ENCODE measurements at regions not wholly inside any gene's neighbourhood (a gene's known extent, or its start where the extent isn't known, plus 50 kb on each side); places are given as distances from the start of the nearest gene placed in this dataset.
"Not testable (repeated sequence)": the region's sequence is repeated elsewhere in the genome, so short reads cannot be mapped to it uniquely, and the experiment has no call there.

DNA sequence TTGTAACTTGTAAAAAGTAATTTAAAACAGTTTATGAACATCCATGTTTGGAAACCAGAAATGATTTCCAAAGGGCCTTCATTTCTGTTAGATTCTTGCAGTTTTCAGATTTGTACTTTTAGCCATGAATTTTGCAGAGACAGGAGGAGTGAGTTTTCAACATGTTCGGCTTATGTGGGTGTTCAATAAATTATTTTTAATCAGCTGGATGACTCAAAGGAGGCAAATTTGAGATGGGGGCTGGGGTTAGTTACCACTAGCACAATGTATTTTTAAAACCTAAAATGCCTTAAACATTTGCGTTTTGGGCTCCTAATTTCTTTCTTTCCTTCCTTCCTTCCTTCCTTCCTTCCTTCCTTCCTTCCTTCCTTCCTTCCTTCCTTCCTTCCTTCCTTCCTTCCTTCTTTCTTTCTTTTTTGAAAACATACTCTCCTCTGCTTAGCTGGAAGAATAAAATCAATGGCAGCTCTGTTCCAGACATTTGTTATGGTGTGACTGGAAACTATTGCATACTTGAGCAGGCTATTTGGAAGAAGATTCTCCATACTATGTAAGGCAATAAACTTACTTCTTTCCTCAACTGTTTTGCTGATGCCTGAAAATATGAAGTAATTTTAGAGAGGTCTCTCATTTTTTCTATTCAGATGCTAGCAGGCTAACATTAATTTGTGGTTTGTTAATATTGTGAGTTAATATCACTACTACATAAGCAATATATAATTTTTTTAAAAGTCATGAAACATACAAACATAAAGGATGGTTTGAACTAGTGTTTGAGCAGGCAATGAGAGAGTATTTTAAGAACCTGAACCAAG lies 394.4 kb downstream of the NYAP2 start:
- FAIRE-seq: no peak

DNA sequence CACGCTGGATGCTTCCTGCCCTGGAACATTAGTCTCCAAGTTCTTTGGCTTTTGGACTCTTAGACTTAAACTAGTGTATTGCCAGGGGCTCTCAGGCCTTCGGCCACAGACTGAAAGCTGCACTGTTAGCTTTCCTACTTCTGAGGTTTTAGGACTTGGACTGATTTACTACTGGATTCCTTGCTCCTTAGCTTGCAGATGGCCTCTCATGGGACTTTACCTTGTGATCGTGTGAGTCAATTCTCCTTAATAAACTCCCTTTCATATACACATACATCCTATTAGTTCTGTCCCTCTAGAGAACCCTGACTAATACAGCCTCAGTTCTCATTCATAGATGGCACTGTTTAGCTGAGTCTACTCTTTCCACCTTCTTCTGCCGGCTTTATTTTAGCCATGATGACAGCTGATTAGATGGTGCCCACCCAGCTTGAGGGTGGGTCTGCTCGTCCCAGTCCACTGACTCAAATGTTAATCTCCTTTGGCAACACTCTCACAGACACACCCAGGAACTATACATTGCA lies 389.1 kb downstream of the NYAP2 start:
- no peak for FAIRE-seq

DNA sequence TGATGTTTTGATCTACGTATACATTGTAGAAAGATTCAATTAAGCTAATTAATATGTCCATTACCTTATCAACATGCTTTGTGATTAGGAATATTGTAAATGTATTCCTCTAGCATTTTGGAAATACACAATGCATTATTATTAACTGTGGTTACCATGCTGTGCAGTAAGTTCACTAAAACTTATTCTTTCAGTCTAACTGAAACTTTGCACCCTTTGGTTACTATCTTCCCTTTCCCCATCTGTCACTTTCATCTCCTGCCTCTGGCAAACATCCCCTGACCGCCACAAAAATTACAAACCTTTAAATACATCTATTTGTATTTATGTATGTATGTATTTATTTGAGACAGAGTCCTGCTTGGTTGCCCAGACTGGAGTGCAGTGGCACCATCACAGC lies 388.0 kb downstream of the NYAP2 start:
- no peak for FAIRE-seq

GRCh38 chr2:225781991-225782390 lies 382.5 kb downstream of the NYAP2 start:
- FAIRE-seq: no peak

DNA sequence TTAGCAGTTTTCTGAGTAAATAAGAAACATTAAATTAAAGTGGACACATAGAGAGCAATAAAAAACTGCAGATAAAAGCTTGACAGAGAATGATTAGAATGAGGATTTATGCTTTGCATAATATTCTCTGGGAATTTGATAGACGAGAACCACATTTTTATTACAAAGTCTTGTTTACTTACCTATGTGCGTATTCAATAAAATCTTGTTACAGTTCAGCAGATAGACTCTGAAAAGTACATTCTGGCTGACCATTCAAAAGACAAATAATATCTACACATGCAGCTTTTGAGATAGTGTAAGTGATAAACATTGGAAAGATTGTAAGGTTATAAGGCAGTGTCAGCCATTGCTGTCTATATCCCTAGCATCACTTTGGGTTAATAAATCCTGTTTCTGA lies 381.6 kb downstream of the NYAP2 start:
- FAIRE-seq: no peak

DNA sequence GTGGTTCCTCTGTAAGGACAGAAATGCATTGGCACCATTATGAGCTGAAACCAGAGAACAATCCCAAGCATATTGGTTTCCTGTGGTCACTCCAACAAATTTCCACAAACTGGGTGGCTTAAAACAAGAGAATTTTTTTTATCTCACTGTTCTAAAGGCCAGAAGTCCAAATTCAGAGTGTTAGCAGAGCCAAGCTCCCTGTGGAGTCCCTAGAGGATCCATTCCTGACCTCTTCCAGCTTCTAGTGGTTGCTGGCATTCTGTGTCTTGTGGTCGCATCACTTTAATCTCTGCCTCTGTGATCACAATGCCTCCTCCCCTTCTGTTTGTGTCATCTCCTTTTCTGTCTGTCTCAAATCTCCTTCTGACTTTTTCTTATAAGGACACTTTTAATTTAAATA lies 380.3 kb downstream of the NYAP2 start:
- no peak for FAIRE-seq

DNA sequence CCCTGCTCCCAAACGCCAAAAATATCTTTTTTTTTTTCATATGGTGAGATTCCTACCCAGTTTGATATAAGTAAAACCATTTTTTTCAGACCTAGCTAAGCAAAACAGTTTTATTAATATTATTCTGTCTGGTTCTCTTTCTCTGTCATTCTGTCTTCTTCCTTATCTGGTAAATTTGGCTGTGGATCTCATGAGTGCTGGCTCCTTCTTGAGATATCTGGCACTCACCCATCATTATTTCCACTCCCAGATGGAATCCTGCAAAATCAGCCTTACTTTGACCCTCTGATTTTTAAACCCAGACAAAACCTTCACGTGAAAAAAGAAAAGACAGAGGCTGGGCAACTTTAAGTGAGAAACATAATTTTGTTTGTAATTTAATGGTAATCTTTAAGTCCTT lies 373.6 kb downstream of the NYAP2 start:
- FAIRE-seq: no peak

- no peak for FAIRE-seq
Measured at GRCh38 chr2:225771701-225772100, 372.2 kb downstream of the NYAP2 start.

DNA sequence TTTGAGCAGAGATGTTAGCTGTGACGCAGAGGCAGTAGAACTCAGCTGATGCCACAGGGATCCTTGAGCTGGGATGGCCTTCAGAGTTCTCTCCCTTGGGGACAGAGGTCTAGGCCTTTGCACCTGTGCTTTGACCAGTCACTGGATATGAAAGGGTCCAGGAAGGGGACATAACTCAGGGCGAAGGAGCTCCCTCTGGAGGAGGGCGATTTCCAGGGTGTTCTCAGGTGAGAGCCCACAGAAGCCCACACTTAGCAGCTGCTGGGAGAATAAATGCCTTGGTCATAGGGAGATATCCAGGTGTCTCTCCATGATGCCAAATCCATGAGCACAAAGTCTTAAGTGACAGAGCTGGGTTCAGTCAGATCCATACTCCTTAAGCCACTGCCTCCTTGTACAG lies 369.2 kb downstream of the NYAP2 start:
- FAIRE-seq: no peak

GRCh38 chr2:225766431-225766830 lies 366.9 kb downstream of the NYAP2 start:
- no peak for FAIRE-seq

- FAIRE-seq: no peak
Measured at GRCh38 chr2:225765820-225766219, 366.3 kb downstream of the NYAP2 start.

DNA sequence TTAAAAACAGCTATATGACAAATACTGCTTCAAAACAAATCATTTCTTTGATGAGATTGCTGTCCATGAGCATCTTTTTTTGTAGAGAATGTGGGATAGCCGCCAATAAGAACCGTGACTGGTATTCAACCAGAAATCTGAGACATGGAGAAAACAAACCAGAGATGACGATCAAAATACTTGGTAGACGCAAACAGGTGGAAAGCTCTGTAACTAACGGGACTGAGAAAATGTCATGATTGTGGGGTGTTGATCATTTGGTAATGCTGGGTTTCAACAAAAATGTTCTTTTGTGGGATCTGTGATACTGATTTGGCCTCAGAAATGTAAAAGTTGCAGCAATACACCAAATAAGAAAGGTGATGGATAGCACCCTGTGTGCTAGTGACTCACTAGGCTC lies 364.8 kb downstream of the NYAP2 start:
- FAIRE-seq: no peak

- FAIRE-seq: no peak
Measured at GRCh38 chr2:225763711-225764110, 364.2 kb downstream of the NYAP2 start.

DNA sequence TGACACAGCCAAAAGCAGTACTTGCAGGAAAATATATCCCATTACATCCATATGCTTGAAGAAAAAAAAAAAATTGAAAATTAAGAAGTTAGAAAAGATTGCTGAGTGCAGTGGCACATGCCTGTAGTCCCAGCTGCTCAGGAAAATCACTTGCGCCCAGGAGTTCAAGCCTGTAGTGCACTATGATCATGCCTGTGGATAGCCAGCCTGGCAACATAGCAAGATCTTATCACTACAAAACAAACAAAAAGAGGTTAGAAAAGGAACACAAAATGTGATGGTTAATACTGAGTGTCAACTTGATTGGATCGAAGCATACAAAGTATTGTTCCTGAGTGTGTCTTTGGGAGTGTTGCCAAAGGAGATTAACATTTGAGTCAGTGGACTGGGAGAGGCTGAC lies 361.9 kb downstream of the NYAP2 start:
- FAIRE-seq: no peak

GRCh38 chr2:225757248-225757647 lies 357.7 kb downstream of the NYAP2 start:
- no peak for FAIRE-seq

DNA sequence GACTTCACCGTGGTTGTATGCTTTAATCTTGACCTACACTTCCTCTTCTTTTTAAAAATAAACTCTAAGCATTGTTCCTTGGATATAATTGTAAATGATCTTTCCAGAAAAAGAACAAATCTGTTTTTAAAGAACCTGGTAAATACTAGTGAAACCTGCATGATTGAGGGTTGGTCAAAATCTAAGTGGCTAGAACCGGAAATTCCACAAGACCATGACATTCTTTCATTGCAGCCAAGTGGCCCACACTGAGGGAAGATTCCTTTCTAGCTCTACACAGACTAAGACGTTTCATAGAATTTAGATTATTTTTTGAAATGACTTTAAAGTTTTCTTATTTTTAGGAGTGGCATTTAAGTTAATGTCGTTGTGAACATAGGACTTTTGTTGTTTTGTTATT lies 356.7 kb downstream of the NYAP2 start:
- FAIRE-seq: no peak

DNA sequence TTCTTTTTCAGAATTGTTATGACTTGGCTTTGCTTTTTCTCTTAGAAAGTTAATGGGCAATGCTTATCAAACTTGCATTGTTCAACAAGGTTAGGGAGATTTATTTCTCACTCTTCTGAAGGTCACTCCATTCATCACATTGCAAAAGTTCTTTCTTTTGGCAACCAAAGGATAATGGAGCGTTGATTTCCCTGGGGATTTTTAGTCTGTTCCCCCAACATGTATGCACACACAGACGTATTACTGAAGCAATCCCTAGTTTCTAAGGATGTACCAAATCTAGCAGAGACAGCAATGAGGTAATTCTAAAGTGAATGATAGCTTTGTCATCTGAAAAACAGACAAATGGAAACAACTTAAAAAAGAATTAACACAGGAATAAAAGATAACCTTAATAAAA lies 349.1 kb downstream of the NYAP2 start:
- FAIRE-seq: no peak

GRCh38 chr2:225743996-225744395 lies 344.5 kb downstream of the NYAP2 start:
- FAIRE-seq: not testable (repeated sequence)

DNA sequence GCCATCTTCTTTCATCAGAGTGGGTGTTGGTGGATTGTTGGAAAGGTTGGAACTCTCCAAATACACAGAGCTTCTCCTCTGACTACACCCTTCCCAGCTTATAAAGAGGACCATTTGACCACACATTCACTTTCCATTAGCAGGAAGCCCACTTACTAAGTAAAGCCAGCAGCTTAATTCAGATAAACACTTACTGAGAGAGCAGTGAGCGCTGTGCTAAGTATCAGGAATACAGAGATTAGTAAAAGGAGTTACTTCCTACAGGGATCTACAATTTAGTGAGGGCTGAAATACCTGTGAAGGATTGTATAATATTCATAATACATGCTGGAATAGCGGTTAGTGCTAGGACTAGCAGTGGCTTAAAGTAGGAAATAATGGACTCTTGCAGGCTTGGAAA lies 343.0 kb downstream of the NYAP2 start:
- FAIRE-seq: no peak

DNA sequence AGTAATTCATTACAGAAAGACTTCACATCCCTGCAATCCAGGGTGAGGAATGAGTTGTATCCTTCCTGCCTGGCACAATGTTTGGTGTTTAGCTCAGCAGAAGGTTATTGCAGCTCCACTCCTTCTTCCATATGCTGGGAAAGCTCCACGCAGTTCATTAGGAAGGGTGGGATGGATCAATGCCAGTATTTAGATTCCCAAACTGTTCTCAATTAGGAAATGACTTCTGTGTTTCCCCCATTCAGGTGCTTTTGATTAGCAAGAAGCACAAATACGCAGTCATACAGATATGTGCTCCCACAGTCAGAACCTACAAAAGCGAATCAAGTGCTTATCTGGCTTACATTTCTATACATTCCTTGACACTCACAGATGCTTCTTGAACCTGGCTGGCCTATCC lies 340.6 kb downstream of the NYAP2 start:
- FAIRE-seq: no peak

- FAIRE-seq: no peak
Measured at GRCh38 chr2:225739328-225739727, 339.8 kb downstream of the NYAP2 start.

DNA sequence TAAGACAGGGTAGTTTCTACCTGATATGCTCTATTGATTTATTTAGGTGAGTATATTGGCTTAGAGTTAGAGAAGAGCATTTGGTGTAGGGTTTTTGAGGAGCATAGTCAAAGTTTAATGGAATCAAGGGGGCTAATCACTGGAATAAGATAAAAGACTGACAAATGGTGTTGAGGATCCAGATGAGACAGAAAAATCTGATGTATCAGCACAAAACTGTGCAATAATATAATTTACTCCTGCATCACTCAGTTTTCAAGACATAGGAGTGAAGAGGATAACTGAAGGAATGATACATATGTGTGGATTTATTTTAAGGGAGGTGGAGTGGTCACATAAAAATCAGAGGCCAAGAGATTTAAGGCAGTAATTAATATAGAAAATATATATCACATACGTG lies 339.2 kb downstream of the NYAP2 start:
- FAIRE-seq: no peak

DNA sequence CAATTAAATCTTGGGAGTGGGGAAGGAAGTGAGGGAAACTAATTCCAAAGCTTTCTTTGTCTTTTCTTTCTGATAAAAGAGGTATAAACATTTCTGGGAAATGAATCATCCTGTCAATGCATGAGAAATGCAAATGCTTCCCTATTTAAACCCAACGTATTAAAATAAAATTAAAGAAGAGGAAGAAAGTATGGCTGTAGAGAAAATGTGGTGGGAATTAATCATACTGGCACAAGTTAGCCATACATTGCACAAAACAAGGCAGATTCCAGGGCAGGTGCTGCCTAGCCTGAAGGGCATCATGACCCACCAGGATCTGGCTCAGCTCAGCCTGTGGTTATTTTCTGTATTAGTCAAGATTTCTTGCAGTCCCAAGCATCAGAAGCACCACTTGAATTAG lies 338.0 kb downstream of the NYAP2 start:
- no peak for FAIRE-seq

GRCh38 chr2:225735844-225736243 lies 336.3 kb downstream of the NYAP2 start:
- no peak for FAIRE-seq

DNA sequence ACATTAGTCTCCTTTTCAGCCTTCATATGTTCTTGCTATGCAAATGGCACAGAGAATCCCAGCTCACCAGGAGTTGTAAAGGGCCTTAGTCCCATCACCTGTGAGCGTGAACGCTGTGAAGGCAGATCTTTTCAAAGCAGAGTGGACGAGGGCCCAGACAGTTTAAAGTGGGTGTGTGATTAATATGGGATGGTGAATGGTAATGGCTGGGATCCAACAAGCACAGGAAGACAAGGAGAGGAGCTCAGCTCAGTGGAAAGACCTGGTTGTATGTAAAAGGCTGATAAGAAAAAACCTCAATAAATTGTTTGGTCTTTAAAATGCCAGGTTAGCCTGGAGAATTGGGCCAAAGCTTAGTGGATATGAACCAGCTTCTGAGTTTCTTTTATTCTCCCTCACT lies 326.2 kb downstream of the NYAP2 start:
- no peak for FAIRE-seq
